IMR-90 (cell line): ENCODE measurements at regions not wholly inside any gene's neighbourhood (a gene's known extent, or its start where the extent isn't known, plus 50 kb on each side); places are given as distances from the start of the nearest gene placed in this dataset.

Source experiments
- ATAC-seq: fragments of 200-7000 bp; cut with Tn5 transposase; 2 replicates; pipeline ENCODE4 v1.9.1; 2020; ENCODE audit warnings: low read depth, mild to moderate bottlenecking, moderate library complexity
- BruUV-seq: library from RNA; stranded (reverse); fragments of 400-500 nt; replicated peaks from 2 replicates; lab custom pipeline; 2021; lab: Mats Ljungman, UMichigan
- CTCF ChIA-PET: fragments of 300-600 bp; formaldehyde crosslinking; extraction: SDS; loops from one replicate; lab custom pipeline; 2021; ENCODE audit warnings: antibody characterized with exemption; lab: Yijun Ruan, JAX
- POLR2A ChIA-PET: fragments of 300-600 bp; sonication (Branson Sonifier 250); formaldehyde crosslinking; loops from one replicate; lab custom pipeline; 2022; ENCODE audit warnings: antibody characterized with exemption; ENCODE audit not compliant: unreplicated experiment; lab: Charles Lee
- DNase-seq: peaks from one replicate; pipeline ENCODE4 v3.0.0; 2013
- H2AFZ ChIP-seq: replicated peaks from 2 replicates; pipeline ENCODE3; 2013; ENCODE audit warnings: low read length, mild to moderate bottlenecking; ENCODE audit not compliant: poor library complexity
- H2AK5ac ChIP-seq: 2 replicates; pipeline ENCODE4 v1.6.1; 2013; ENCODE audit warnings: low read depth, low read length, inconsistent platforms
- H2AK9ac ChIP-seq: replicated peaks from 2 replicates; pipeline ENCODE3; 2013; ENCODE audit warnings: mild to moderate bottlenecking, low read depth, low read length, moderate library complexity; ENCODE audit not compliant: poor library complexity
- H2BK120ac ChIP-seq: 2 replicates; pipeline ENCODE4 v1.6.1; 2013; ENCODE audit warnings: low read depth, low read length, inconsistent platforms
- H2BK15ac ChIP-seq: 3 replicates; pipeline ENCODE4 v1.6.1; 2013; ENCODE audit warnings: low read depth, low read length, inconsistent platforms
- H2BK20ac ChIP-seq: 2 replicates; pipeline ENCODE4 v1.6.1; 2013; ENCODE audit warnings: low read depth, mild to moderate bottlenecking, inconsistent platforms, low read length, moderate library complexity
- H2BK5ac ChIP-seq: 2 replicates; pipeline ENCODE4 v1.6.1; 2013; ENCODE audit warnings: mild to moderate bottlenecking, low read depth, low read length, inconsistent platforms; ENCODE audit not compliant: poor library complexity, severe bottlenecking
- H3K14ac ChIP-seq: replicated peaks from 2 replicates; pipeline ENCODE4 v1.6.1; 2013; ENCODE audit warnings: low read depth, low read length, inconsistent platforms
- H3K18ac ChIP-seq: 2 replicates; pipeline ENCODE4 v1.6.1; 2013; ENCODE audit warnings: low read depth, low read length, control low read depth
- H3K23ac ChIP-seq: 2 replicates; pipeline ENCODE4 v1.6.1; 2013; ENCODE audit warnings: low read depth, low read length, inconsistent platforms
- H3K27ac ChIP-seq: 2 replicates; pipeline ENCODE4 v1.5.1; 2013; ENCODE audit warnings: mild to moderate bottlenecking, control low read depth, low read length; ENCODE audit not compliant: insufficient read depth
- H3K27me3 ChIP-seq: 2 replicates; pipeline ENCODE4 v1.6.1; 2013; ENCODE audit warnings: low read length; ENCODE audit not compliant: control insufficient read depth, insufficient read depth
- H3K36me3 ChIP-seq: 2 replicates; pipeline ENCODE4 v1.6.1; 2013; ENCODE audit warnings: low read length, mixed read lengths; ENCODE audit not compliant: control insufficient read depth, insufficient read depth
- H3K4ac ChIP-seq: 2 replicates; pipeline ENCODE4 v1.6.1; 2013; ENCODE audit warnings: low read depth, low read length, inconsistent platforms
- H3K4me1 ChIP-seq: 2 replicates; pipeline ENCODE4 v1.6.1; 2013; ENCODE audit warnings: low read length, mixed read lengths; ENCODE audit not compliant: control insufficient read depth, insufficient read depth
- H3K4me2 ChIP-seq: 2 replicates; pipeline ENCODE4 v1.6.1; 2013; ENCODE audit warnings: low read depth, mild to moderate bottlenecking, control low read depth, low read length, moderate library complexity
- H3K4me3 ChIP-seq: 2 replicates; pipeline ENCODE4 v1.5.1; 2013; ENCODE audit warnings: low read depth, mild to moderate bottlenecking, control low read depth, low read length, moderate library complexity; ENCODE audit not compliant: insufficient read depth
- H3K56ac ChIP-seq: 2 replicates; pipeline ENCODE4 v1.6.1; 2013; ENCODE audit warnings: low read length, inconsistent platforms; ENCODE audit not compliant: insufficient read depth; ENCODE audit errors: extremely low read depth
- H3K79me1 ChIP-seq, 2 experiments: 2 replicates each; pipeline ENCODE4 v1.6.1; 2013; ENCODE audit warnings: low read length in 2 of 2, inconsistent platforms in 1 of 2, low read depth in 1 of 2
- H3K9ac ChIP-seq: 2 replicates; pipeline ENCODE4 v1.6.1; 2013; ENCODE audit warnings: low read depth, low read length, control low read depth
- H3K9me1 ChIP-seq: 2 replicates; pipeline ENCODE4 v1.6.1; 2013; ENCODE audit warnings: low read length, inconsistent platforms; ENCODE audit not compliant: insufficient read depth
- H3K9me3 ChIP-seq: 2 replicates; pipeline ENCODE4 v1.6.1; 2013; ENCODE audit warnings: low read length; ENCODE audit not compliant: control insufficient read depth, insufficient read depth
- H4K20me1 ChIP-seq: 2 replicates; pipeline ENCODE4 v1.6.1; 2013; ENCODE audit warnings: low read length, inconsistent platforms; ENCODE audit not compliant: insufficient read depth
- H4K5ac ChIP-seq: 2 replicates; pipeline ENCODE4 v1.6.1; 2013; ENCODE audit warnings: mild to moderate bottlenecking, low read depth, low read length, control low read depth
- H4K8ac ChIP-seq, 2 experiments: 2 replicates each; pipeline ENCODE4 v1.6.1; 2013; ENCODE audit warnings: low read depth in 2 of 2, low read length in 2 of 2, control low read depth in 1 of 2, inconsistent platforms in 1 of 2
- H4K91ac ChIP-seq: 2 replicates; pipeline ENCODE4 v1.6.1; 2013; ENCODE audit warnings: low read depth, low read length, inconsistent platforms; ENCODE audit not compliant: insufficient read depth
- FOS ChIP-seq: fragments of 150-350 bp; IDR thresholded peaks from 2 replicates; pipeline ENCODE4 v1.6.1; 2016; ENCODE audit warnings: low read depth, low read length
- POLR2A ChIP-seq: IDR thresholded peaks from 2 replicates; pipeline ENCODE4 v1.6.1; 2012; ENCODE audit warnings: mild to moderate bottlenecking, low read depth, low read length
- SMC3 ChIP-seq: fragments of 150-350 bp; IDR thresholded peaks from 2 replicates; pipeline ENCODE4 v1.6.1; 2016; ENCODE audit warnings: low read depth, mild to moderate bottlenecking, antibody characterized with exemption, low read length, moderate library complexity
- WGBS, 2 experiments: methylation state at CpG; one replicate each; pipeline versions ENCODE4 v1.1.5 to v1.1.7; 2013; ENCODE audit warnings: missing lambda C conversion rate in 2 of 2; ENCODE audit not compliant: insufficient read length in 1 of 2; ENCODE audit errors: extremely low coverage in 2 of 2; 5-methylcytosine and 5-hydroxymethylcytosine counted together
- dilution Hi-C: fragments of 300-500 bp; cut with HindIII; formaldehyde crosslinking; loops from one replicate; pipeline ENCODE4 v1.14.3; 2018; ENCODE audit warnings: low sequenced_read_pairs; ENCODE audit not compliant: unreplicated experiment
- in situ Hi-C: fragments of 300-500 bp; cut with MboI; formaldehyde crosslinking; loops from 3 replicates; pipeline ENCODE4 v1.14.3; 2019; ENCODE audit warnings: low sequenced_read_pairs, inconsistent platforms, mixed read lengths
- intact Hi-C: fragments of 100-400 bp; cut with micrococcal nuclease; formaldehyde crosslinking; loops from 2 replicates; pipeline ENCODE4 v1.10.0; 2022

DNA sequence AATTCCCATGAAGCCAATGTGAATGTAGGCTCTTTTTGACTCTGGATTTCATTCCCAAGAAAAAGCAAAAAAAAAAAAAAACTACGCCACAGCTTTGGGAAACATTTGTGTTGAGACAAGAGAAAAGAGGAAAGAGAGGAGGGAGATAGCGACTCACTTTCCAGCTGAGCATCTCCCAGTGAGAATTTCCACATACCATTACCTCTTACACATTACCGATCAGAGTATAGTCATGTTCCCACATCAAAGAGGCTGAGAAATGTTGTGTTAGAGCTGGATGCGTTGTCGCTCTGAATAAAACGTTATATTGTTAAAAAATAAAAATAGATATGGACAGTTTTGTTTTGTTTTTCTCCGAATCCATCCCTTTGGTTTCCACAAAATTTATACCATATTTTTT is 1019.3 kb upstream of the ADGRB3 start:
- no peak overlapping the region for H2AFZ ChIP-seq
- WGBS, 2 experiments, result no CpG with 5 or more reads among the region's 7 CpGs
- H3K4me1 ChIP-seq, result no peaks in the 10 kb centered on the region
- peak; percentile 19 for DNase-seq
- H3K18ac ChIP-seq, result no peak overlapping the region
- H2BK120ac ChIP-seq, result no peak overlapping the region
- H3K36me3 ChIP-seq, result no peaks in the 10 kb centered on the region
- dilution Hi-C loops (no loop called here), intact Hi-C loops (no loop called here), in situ Hi-C loops (no loop called here)
- H4K8ac ChIP-seq, result no peak overlapping the region
- no peak overlapping the region for H4K91ac ChIP-seq
- H3K79me1 ChIP-seq, result no peaks in the 10 kb centered on the region
- no TSS peak for BruUV-seq
- H2BK20ac ChIP-seq, result no peak overlapping the region
- no peak overlapping the region for H3K4me3 ChIP-seq
- no peak overlapping the region for H3K23ac ChIP-seq
- TF ChIP-seq FOS (no peak), SMC3 (no peak), POLR2A (no peak)
- ChIA-PET POLR2A (no interaction called here), CTCF (no interaction called here)
- H3K9me3 ChIP-seq, result no peaks in the 10 kb centered on the region
- no peak overlapping the region for H3K4ac ChIP-seq
- no peak for ATAC-seq
- no peaks in the 10 kb centered on the region for H3K27me3 ChIP-seq
- no peak overlapping the region for H3K27ac ChIP-seq
- H2AK5ac ChIP-seq, result no peak overlapping the region
- H3K9me1 ChIP-seq, result no peaks in the 10 kb centered on the region
- no peak overlapping the region for H2AK9ac ChIP-seq
- H2BK5ac ChIP-seq, result no peak overlapping the region
- no peak overlapping the region for H3K14ac ChIP-seq
- no peak overlapping the region for H3K56ac ChIP-seq
- no peak overlapping the region for H2BK15ac ChIP-seq
- no peak overlapping the region for H3K4me2 ChIP-seq
- no peak overlapping the region for H3K9ac ChIP-seq
- no peak overlapping the region for H4K5ac ChIP-seq
- no peaks in the 10 kb centered on the region for H4K20me1 ChIP-seq
